Non-pigmented ciliary epithelial cell (primary cell): ENCODE measurements at regions not wholly inside any gene's neighbourhood (a gene's known extent, or its start where the extent isn't known, plus 50 kb on each side); places are given as distances from the start of the nearest gene placed in this dataset.
"Not testable (repeated sequence)": the region's sequence is repeated elsewhere in the genome, so short reads cannot be mapped to it uniquely, and the experiment has no call there.

Experiments used
- DNase-seq: peaks from one replicate; pipeline ENCODE4 v3.0.0-alpha.2; 2010; ENCODE audit warnings: low read depth

DNA sequence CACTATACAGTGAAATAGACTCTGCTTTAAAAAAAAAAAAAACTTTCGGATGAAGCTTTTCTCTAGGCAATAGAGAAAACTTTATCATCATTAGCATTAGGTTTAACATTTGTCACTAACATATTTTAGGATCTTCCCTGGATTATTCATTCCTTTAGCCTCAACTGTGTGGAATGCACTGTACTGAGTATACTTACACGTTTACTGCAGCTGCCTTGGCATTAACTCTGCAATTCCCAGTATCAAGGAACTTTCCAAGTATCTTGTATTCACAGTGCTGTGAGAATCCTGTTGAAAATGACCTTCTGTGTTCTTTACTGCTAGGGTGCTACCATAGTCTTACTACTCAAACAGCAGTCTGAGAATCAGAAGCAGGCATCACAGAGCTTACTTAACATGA lies 328.2 kb upstream of the COL3A1 start:
- DNase-seq = no peak

DNA sequence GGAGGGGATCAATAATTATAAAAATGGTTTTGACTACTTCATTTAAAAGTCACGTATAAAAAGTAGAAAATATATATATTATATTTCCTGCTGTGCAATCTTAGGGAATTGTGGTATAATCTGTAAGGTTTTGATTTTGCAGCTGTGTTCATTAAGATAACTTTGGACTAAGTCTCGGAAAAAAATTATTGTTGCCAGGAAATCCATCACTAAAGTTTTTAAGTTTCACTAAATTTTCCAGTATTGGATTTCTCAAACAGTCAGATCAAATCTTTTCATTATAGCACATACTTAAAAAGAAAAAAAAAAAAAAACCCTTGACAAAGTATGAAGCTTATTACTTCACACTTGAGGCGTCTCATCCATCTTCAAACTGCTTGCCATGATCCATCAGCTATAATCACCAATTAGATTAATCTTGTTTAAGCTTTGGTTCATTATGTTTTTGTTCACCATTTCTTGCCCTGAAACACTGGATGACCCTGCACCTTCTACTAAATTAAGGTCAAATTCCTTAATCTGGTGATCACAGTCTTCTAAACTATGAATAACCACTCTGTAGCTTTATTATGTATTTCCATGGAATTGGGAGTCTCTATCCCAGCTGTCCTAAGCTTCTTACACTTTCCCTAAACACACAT lies 326.6 kb upstream of the COL3A1 start:
- no peak for DNase-seq

DNA sequence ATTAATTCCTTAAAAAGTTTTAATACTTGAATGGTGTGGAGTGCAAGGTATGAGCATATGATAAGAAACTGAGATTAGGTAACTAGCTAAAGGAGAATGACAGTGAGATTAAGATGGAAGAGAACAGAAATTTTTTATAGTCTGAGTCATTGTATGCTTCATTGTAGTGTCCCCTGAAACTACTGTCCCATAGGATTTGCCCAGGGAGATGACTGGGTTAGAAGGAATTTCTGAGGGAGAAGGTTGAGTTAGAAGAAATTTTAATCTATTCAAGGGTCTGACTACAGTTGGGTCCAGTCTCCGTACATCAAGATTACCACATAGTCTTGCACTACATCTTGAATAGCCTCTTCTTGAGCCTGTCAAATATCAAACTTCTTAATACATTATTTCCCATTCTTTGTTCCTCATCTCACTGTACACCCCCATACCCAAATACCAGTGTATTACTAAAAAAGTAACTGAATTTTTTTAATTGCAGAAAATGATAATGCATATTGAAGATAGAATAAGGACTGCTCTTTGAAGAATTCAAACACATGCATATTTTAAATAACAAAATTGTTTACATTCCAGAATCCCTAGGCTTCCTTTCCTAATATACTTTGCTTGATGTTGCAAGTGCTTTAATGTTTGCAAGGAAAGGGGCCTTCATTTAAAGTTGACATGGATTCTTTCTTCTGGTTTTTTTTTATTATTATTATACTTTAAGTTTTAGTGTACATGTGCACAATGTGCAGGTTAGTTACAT lies 314.3 kb upstream of the COL3A1 start:
- peak; percentile 59 for DNase-seq

DNA sequence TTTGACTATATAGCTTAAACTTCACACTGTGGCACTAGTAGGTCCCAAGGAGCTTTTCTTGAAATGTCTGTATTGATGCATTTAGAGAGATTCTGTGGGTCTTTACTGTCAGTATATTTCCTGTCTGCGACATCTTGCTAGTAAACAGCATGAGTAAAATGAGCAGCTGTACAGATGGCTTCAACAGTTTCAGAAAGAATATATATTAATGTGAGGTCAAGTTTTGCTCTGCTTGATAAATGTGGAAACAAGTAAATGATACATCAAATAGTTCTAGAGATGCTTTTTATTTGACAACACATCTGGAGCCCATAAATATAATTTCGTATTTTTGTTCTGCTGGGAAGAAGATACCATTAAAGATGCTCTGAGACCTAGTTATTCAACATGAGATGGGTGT lies 310.9 kb upstream of the COL3A1 start:
- no peak for DNase-seq

DNA sequence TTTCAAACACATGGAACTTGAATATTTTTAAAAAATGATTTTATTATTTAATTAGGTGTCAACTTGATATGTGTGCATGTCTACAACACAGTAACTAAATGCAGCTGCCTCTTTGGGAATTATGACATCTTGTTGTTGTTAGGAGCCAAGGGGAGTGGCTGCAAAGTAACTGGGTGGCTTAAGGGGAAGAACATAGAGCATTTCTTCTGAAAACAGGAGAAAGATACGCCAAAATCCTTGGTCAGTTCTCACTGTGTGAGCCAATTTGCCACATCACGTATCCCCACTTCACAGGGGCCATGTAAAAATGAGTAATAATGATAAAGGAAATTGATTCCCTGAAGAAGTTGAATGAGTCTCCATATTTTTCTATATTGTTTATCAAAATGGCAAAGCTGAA lies 309.8 kb upstream of the COL3A1 start:
- no peak for DNase-seq

DNA sequence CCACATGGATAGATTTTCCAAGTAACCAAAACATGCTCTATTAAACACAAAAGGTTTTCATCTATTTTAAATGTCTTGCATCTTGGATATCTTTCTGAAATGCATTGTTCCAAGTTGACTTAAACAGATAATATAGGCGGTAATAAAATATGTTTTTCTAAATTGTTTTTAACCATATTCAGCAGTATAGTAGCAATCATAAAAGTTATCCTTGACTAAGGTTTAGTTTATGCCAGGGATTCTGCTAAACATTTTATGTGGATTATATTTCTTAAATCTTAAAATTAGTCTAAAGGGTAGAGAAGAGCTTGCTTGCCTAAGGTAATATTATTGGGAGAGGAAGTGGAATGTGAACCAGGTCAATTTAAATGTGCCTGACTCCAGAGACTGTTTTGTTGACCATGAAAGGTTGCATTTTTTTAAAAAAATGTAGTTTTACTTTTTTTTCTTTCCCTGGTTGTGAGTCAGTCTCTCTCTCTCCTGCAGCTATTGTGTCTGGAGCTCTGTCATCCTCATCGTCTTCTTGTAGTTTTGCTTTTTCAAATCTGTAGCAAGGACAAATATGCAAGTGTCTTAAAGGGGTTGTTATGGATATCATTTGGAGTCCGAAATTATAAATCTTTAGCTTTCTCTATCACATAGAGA lies 309.1 kb upstream of the COL3A1 start:
- no peak for DNase-seq

DNA sequence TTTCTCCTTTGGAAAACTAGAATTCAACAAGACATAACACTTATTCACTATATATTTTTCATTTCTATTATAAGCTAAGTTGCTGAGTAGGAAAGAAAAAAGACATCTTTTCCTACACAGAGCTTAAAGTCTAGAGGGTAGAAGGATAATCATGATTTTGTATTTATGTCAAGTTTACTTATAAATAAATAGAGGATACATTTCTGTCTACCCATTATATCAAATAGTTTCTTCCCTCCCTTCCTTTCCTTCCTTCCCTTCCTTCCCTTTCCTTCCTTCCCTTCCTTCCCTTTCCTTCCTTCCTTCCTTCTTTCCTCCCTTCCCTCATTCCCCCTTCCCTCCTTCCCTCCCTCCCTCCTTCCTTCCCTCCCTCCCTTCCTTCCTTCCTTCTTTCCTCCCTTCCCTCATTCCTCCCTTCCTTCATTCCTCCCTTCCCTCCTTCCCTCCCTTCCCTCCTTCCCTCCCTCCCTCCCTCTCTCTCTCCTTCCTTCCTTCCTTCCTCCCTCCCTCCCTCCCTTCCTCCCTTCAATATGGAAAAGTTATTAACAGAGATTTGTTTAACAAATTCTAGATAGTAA lies 308.4 kb upstream of the COL3A1 start:
- DNase-seq = no peak

DNA sequence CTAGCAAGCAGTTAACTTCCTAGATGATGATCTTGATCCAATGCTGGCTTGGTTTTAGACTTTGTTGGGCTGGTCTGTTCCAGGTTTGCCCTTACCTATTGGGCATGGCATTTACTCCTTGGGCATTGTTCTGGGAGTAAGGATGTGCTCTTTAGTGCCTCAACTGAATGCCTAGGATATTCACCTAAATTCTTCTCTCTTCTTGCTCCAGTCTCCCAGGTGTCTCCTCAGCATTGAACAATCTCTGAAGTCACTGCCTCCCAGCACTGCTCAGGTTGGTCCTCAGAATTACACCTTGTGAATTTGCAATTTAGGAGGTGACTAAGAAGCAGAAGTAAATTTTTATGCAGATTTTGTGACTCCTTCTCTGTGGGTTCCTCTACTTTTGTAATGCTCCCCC lies 307.7 kb upstream of the COL3A1 start:
- DNase-seq = no peak

DNA sequence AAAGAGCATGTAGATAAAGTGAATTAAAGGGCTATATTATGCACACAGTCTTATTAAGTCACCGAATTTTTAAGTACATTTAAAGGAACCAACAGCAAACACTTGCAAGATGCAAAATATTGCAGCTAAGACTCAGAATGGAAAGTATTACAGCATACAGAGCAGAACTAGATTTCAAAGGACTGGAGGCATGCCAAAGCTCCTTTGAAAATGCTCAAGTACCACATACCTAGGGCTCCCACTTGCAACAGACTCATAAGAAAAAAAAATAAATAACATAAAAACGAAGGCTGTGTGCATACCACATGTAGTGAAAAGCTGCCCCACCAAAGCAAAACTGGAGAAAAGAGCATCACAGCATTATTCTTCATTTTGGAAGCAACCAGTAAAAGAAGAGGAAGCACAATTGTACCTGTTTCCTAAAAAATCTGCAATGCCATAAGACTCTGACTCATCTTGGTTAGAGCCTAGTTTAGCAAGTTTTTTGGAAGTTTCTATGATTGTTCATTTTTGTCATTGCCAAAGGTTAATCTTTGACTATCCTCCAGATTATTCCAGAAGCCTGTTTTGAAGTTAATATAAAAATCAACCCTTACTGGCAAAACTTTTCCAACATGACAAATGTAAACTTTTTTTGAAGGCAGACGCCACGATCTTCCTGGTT lies 306.0 kb upstream of the COL3A1 start:
- DNase-seq = peak; percentile 80

DNA sequence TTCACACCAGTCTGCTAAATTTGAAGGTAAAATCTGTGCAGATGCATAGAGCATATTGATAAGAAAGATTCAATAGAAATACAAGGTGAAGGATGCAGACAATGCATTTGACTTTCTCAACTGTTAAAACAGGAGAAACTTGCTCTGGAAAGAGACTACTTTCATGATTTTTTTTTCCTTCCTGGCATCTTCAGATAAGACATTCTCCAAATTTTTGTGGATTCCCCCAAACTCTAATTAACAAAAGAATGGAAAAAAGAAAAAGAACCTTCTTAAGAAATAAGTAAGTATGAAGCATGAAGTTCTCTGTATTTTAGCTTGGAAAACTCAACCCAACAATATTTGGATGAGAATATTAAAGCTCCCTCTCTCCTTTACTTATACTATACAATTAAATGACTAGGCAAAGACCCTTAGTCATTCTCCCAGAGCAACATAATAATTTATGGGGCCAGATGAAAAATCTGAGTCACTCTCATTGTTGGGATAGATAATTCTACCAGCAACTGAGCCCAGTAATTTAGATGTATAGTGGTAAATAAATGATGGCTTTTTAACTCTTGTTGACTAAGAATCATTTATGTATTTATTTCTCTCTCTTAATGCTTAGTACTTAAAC lies 298.7 kb upstream of the COL3A1 start:
- DNase-seq = no peak

DNA sequence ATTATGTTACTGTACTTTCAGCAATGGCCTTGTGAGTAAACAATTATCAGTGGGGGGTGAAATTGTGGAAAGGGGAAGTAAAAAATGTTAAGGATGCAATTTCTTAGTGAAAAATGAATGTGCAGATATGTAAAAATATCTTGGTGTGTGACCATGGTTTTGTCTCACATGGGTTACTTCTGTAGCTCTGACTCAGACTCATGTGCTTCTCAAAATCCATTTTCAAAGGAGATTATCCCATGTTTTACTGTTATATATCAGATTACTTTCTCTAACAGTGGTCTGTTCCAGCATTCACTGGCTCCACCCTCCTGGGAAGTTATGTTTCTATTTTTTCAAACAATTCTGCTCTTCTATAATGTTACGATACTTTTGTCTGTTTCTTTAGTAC lies 298.2 kb upstream of the COL3A1 start:
- DNase-seq = no peak

DNA sequence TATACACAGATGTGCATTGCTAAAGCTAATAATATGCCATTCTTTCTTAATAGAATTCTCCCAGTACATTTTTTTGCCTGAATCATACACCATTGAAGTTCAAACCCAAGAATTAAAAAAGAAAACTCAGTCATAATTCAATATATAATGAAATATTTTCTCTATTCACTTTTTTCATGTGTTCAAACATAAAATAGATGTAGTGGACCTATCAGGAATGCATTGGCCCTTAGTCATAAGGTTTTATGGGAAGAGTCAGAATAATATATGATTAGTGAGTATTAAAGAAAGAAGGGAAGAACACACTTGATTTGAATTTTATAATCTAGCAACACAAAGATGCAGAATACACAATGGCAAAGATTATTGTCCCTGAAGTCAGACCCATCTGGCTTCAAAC lies 297.0 kb upstream of the COL3A1 start:
- no peak for DNase-seq

DNA sequence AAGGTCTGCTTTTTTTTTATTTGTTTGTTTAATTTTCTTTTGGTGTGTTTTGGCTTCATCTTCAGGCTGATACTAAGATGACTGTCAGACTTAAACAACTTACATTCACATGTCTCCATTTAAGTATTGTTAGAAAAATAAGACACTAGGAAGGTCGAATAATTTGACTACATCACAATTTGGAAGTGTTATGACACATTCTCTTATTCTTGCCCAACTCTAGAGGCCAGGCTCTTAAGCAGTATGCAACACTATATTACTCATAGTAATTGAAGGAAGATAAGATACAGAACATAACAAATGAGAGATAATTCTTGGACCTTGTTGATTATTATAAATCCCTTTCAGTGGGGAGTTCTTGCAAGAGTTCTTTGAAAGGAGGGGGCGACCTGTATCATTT lies 295.3 kb upstream of the COL3A1 start:
- DNase-seq = no peak

DNA sequence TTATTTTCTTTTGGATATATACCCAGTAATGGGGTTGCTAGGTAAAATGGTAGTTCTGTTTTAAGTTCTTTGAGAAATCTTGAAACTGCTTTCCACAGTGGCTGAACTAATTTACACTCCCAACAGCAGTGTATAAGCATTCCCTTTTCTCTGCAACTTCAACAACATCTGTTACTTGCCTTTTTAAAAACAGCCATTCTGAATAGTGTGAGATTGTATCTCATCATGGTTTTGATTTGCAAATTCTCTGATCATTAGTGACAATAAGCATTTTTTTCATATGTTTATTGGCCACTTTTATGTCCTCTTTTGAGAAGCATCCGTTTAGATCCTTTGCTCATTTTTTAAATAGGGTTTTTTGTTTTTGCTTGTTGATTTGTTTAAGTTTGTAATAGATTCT lies 291.3 kb upstream of the COL3A1 start:
- DNase-seq = no peak

DNA sequence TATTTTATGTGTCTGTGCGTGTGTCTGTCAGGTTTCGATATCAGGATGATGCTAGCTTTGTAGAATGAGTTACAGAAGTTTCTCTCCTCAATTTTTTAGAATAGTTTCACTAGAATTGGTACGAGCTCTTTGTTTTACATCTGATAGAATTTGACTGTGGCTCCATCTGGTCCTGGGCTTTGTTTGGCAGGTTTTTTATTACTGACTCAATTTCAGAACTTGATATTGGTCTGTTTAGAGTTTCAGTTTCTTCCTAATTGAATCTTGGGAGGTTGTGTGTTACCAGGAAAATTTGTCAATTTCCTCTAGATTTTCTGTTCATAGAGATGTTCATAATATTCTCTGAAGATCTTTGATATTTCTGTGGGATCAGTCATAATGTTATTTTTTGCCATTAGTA lies 289.4 kb upstream of the COL3A1 start:
- DNase-seq = no peak

DNA sequence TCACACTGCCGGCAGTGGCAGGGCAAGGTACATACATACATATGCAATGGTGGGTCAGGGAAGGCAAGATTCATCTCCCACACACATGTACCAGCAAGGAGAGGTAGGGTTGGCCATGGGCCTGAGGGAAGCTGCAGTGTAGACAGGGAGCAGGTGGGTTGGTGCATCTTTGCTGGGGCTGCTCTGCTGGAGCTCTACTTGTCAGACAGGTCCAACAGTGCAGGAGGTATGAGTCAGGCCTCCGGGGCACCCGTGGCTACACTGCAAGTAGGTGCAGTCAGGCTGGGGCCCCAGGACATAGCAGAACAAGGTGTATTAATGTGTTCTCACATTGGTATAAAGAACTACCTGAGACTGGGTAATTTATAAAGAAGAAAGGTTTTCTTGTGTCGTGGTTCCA lies 281.1 kb upstream of the COL3A1 start:
- no peak for DNase-seq

DNA sequence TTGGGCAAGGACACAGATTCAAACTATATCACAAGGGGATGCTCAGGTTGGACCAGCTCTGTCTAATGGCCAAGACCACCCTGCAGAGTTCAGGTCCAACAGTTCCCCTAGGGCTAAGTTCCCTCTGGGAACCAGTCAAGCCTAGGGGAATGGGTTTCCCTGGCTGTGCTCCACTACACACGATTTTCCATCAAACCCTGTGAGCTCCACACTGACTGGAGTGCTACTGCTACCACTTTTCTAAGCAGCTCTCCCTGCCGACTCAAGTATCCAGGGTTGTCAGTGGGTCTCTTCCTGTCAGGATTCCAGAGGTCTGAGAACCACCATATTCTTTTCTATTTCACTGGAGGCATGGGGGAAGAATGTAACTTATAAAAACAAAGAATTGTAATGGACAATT lies 280.4 kb upstream of the COL3A1 start:
- no peak for DNase-seq

DNA sequence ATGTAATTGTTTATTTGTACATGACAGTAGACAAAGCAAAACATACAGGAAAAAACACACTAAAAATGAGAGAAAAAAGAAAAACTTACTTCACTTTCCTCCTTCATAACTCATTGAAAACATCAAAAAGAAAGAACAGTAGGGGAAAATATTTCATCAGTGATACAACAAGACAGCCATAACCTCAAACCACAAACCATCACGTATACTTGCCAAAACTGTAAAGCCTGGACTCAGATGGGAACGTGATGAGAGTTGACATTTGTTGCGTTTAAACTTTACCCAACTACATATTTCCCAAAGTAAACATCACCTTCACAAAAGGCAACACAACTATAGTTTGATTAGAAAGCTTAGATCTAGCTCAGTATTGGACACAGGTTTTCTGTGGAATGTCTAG lies 278.2 kb upstream of the COL3A1 start:
- peak; percentile 89 for DNase-seq

DNA sequence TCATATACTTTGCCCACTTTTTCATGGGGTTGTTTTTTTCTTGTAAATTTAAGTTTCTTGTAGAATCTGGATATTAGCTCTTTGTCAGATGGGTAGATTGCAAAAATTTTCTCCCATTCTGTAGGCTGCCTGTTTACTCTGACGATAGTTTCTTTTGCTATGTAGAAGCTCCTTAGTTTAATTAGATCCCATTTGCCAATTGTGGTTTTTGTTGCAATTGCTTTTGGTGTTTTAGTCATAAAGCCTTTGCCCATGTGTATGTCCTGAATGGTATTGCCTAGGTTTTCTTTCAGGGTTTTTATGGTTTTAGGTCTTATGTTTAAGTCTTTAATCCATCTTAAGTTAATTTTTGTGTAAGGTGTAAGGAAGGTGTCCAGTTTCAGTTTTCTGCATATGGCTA lies 276.0 kb upstream of the COL3A1 start:
- DNase-seq = not testable (repeated sequence)

DNA sequence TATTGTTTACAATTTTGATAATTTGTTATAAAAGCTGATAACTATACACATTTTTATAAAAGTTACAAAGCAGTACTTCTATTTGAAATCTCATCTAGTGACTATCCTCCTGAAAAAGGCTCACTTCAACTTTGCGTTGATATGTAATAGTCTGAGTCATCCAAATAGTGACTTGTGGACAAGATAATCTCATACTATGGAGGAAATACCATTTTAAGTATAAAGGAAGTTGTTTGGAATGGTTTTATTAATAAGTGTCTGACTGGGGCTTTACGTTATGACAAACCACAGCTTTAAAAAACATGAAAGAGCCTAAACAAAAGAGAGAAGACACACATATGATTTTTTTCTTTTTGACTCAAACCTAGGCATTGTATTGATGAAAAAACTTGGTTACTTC lies 272.3 kb upstream of the COL3A1 start:
- DNase-seq = peak; percentile 63

DNA sequence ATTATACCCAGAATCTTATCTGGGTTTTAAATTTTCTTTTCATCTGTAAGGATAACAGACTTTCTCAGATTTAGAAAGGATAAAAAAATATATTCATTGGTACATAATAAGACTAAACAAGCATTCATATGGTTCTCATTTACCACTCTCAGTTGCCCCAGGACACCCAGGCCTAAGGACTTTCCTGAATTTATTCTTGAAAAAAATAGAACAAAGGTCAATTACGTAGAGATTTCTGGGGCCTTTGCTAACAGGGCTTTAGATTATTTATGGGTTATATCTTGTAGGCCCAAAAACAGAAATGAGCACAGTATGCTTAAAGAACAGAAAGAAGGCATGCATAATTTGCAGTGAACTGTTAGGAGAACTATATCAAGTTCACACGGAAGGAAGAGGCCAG lies 269.0 kb upstream of the COL3A1 start:
- DNase-seq = no peak

DNA sequence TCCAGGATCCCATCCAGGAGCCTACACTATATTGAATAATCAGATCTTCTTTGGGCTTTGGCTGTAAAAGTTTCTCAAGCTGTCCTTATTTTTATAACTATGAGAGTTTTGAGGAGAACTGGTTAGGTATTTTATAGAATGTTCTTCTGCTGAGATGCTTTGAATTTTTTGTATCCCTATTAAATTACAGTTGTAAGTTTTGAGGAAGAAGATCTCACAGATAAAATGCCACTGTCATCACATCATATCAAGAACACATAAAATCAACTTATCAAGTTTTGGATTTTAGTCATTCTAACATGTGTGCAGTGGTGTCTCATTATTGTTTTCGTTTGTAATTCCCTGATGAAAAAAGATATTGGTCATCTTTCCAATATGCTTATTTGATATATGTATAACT lies 260.2 kb upstream of the COL3A1 start:
- no peak for DNase-seq
